H9 (cell line): ENCODE measurements at regions not wholly inside any gene's neighbourhood (a gene's known extent, or its start where the extent isn't known, plus 50 kb on each side); places are given as distances from the start of the nearest gene placed in this dataset.

Experiments
- DNase-seq: peaks from one replicate; pipeline ENCODE4 v3.0.0-alpha.2; 2017
- H2AFZ ChIP-seq: one replicate; pipeline ENCODE4 v1.6.1; 2013; ENCODE audit warnings: mild to moderate bottlenecking, low read length, control low read depth, moderate library complexity
- H2AK5ac ChIP-seq: 2 replicates; pipeline ENCODE4 v1.6.1; 2013; ENCODE audit warnings: low read length, control low read depth, mixed read lengths; ENCODE audit not compliant: insufficient read length
- H2BK120ac ChIP-seq: one replicate; pipeline ENCODE4 v1.6.1; 2013; ENCODE audit warnings: low read depth, mild to moderate bottlenecking, low read length, control low read depth, inconsistent platforms; ENCODE audit not compliant: poor library complexity, severe bottlenecking
- H2BK12ac ChIP-seq: 2 replicates; pipeline ENCODE4 v1.6.1; 2013; ENCODE audit warnings: low read length, control low read depth, mixed read lengths, low read depth; ENCODE audit not compliant: insufficient read length
- H2BK15ac ChIP-seq: 2 replicates; pipeline ENCODE4 v1.6.1; 2013; ENCODE audit warnings: low read depth, low read length, control low read depth
- H2BK20ac ChIP-seq: one replicate; pipeline ENCODE4 v1.6.1; 2013; ENCODE audit warnings: low read depth, mild to moderate bottlenecking, low read length, control low read depth, inconsistent platforms; ENCODE audit not compliant: poor library complexity, severe bottlenecking
- H2BK5ac ChIP-seq: 2 replicates; pipeline ENCODE4 v1.6.1; 2013; ENCODE audit warnings: low read length, control low read depth, mixed read lengths; ENCODE audit not compliant: insufficient read length
- H3K14ac ChIP-seq: 2 replicates; pipeline ENCODE4 v1.6.1; 2013; ENCODE audit warnings: low read length, control low read depth; ENCODE audit not compliant: insufficient read depth
- H3K18ac ChIP-seq: 2 replicates; pipeline ENCODE4 v1.6.1; 2013; ENCODE audit warnings: low read depth, mild to moderate bottlenecking, mixed read lengths, low read length, control low read depth; ENCODE audit not compliant: insufficient read length
- H3K23ac ChIP-seq: 2 replicates; pipeline ENCODE4 v1.6.1; 2013; ENCODE audit warnings: low read length, control low read depth, mixed read lengths, low read depth; ENCODE audit not compliant: insufficient read length
- H3K23me2 ChIP-seq: 2 replicates; pipeline ENCODE4 v1.6.1; 2013; ENCODE audit warnings: low read depth, mild to moderate bottlenecking, mixed read lengths, low read length, control low read depth; ENCODE audit not compliant: insufficient read length, poor library complexity, severe bottlenecking
- H3K27ac ChIP-seq: 2 replicates; pipeline ENCODE4 v1.5.1; 2013; ENCODE audit warnings: low read length, control low read depth, mixed read lengths, low read depth; ENCODE audit not compliant: insufficient read length
- H3K27me3 ChIP-seq: 2 replicates; pipeline ENCODE4 v1.6.1; 2013; ENCODE audit warnings: low read length, control low read depth, inconsistent platforms; ENCODE audit not compliant: insufficient read depth
- H3K4ac ChIP-seq: 2 replicates; pipeline ENCODE4 v1.6.1; 2013; ENCODE audit warnings: low read depth, mild to moderate bottlenecking, control low read depth, inconsistent platforms, low read length, moderate library complexity
- H3K4me1 ChIP-seq: 2 replicates; pipeline ENCODE4 v1.6.1; 2013; ENCODE audit warnings: low read length, control low read depth, inconsistent platforms; ENCODE audit not compliant: insufficient read depth
- H3K4me2 ChIP-seq: 2 replicates; pipeline ENCODE4 v1.6.1; 2013; ENCODE audit warnings: low read length, control low read depth, mixed read lengths; ENCODE audit not compliant: insufficient read length, insufficient read depth
- H3K56ac ChIP-seq: 2 replicates; pipeline ENCODE4 v1.6.1; 2013; ENCODE audit warnings: low read depth, mild to moderate bottlenecking, mixed read lengths, low read length, control low read depth; ENCODE audit not compliant: insufficient read length
- H3K79me1 ChIP-seq: 2 replicates; pipeline ENCODE4 v1.6.1; 2013; ENCODE audit warnings: low read depth, mild to moderate bottlenecking, moderate library complexity, low read length, control low read depth, inconsistent platforms; ENCODE audit not compliant: insufficient read depth, poor library complexity, severe bottlenecking
- H3K79me2 ChIP-seq: 2 replicates; pipeline ENCODE4 v1.6.1; 2013; ENCODE audit warnings: low read length, control low read depth, inconsistent platforms; ENCODE audit not compliant: insufficient read depth
- H3K9ac ChIP-seq: 2 replicates; pipeline ENCODE4 v1.6.1; 2013; ENCODE audit warnings: low read length, control low read depth, mixed read lengths; ENCODE audit not compliant: insufficient read length; ENCODE audit errors: extremely low read depth
- H3K9me3 ChIP-seq: one replicate; pipeline ENCODE4 v1.6.1; 2013; ENCODE audit warnings: low read depth, low read length, inconsistent platforms; ENCODE audit not compliant: control insufficient read depth
- H3T11ph ChIP-seq: one replicate; pipeline ENCODE4 v1.6.1; 2013; ENCODE audit warnings: mild to moderate bottlenecking, low read length, control low read depth, inconsistent platforms
- H4K20me1 ChIP-seq: one replicate; pipeline ENCODE4 v1.6.1; 2013; ENCODE audit not compliant: control insufficient read depth, insufficient read length, insufficient read depth
- H4K5ac ChIP-seq: 2 replicates; pipeline ENCODE4 v1.6.1; 2013; ENCODE audit warnings: low read depth, mild to moderate bottlenecking, mixed read lengths, low read length, control low read depth; ENCODE audit not compliant: insufficient read length
- H4K8ac ChIP-seq: replicated peaks from 2 replicates; pipeline ENCODE4 v1.6.1; 2013; ENCODE audit warnings: low read length, control low read depth, mixed read lengths, low read depth; ENCODE audit not compliant: insufficient read length
- H4K91ac ChIP-seq: 2 replicates; pipeline ENCODE4 v1.6.1; 2013; ENCODE audit warnings: low read depth, mild to moderate bottlenecking, moderate library complexity, mixed read lengths, low read length, control low read depth; ENCODE audit not compliant: insufficient read length
- H3K27ac Mint-ChIP-seq, 3 experiments: 2 replicates in 2 of 3; 3 replicates in 1 of 3; pipeline ENCODE4 v1.8.0; 2020 to 2021; ENCODE audit warnings: mixed read lengths in 3 of 3, mild to moderate bottlenecking in 1 of 3, moderate library complexity in 1 of 3
- H3K27me3 Mint-ChIP-seq: 2 replicates; pipeline ENCODE4 v1.8.0; 2021; ENCODE audit warnings: low read depth, mild to moderate bottlenecking, moderate library complexity, mixed read lengths
- H3K36me3 Mint-ChIP-seq, 3 experiments: 2 replicates in 2 of 3; 3 replicates in 1 of 3; pipeline ENCODE4 v1.8.0; 2020 to 2021; ENCODE audit warnings: low read depth in 3 of 3, mixed read lengths in 3 of 3; ENCODE audit not compliant: insufficient read depth in 1 of 3
- H3K4me1 Mint-ChIP-seq, 2 experiments: 2 replicates each; pipeline ENCODE4 v1.8.0; 2020; ENCODE audit warnings: mixed read lengths in 2 of 2
- H3K4me3 Mint-ChIP-seq, 2 experiments: 2 replicates in 1 of 2; 3 replicates in 1 of 2; pipeline ENCODE4 v1.8.0; 2020 to 2021; ENCODE audit warnings: mild to moderate bottlenecking in 2 of 2, mixed read lengths in 2 of 2, moderate library complexity in 1 of 2
- H3K9me3 Mint-ChIP-seq, 2 experiments: 2 replicates in 1 of 2; 3 replicates in 1 of 2; pipeline ENCODE4 v1.8.0; 2020; ENCODE audit warnings: mild to moderate bottlenecking in 2 of 2, mixed read lengths in 2 of 2, moderate library complexity in 1 of 2
- WGBS: extraction: QIAGEN DNeasy Blood & Tissue Kit; methylation state at CpG from one replicate; pipeline ENCODE4 v1.1.7; 2013; ENCODE audit warnings: missing lambda C conversion rate, low lambda C conversion rate, mixed read lengths; ENCODE audit not compliant: insufficient read length; ENCODE audit errors: extremely low coverage; 5-methylcytosine and 5-hydroxymethylcytosine counted together
- TF ChIP-seq, protein P1 (sequence below): fragments of 200-600 bp; sonication (generic); conservative IDR thresholded peaks from 3 replicates; pipeline ENCODE4 v1.8.0; 2021; ENCODE audit warnings: antibody characterized with exemption, mild to moderate bottlenecking

DNA sequence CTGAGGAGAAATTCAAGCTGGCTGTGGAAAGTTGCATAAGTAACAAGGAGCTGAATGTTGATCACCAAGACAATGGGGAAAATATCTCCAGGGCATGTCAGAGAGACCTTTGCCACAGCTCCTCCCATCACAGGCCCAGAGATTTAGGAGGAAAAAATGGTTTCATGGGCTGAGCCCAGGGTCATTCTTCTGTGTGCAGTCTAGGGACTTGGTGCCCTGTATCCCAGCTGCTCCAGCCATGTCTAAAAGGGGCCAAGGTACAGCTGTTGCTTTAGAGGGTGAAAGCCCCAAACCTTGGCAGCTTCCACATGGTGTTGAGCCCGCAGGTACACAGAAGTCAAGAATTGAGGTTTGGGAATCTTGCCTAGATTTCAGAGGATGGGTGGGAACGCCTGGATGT, 439.8 kb upstream of the HNRNPA3 start:
- H3K27ac Mint-ChIP-seq, result no peak overlapping the region

More for the DNA sequence above, 439.8 kb upstream of the HNRNPA3 start:
- Mint-ChIP-seq H3K36me3 (peaks cover 32 to 42% (median 32%) of the 10 kb centered on the region in 3 experiments), H3K27me3 (peaks cover 8% of the 10 kb centered on the region), H3K9me3 (peaks cover 39 to 42% of the 10 kb centered on the region in 2 experiments), H3K4me1 (peaks cover 4 to 7% of the 10 kb centered on the region in 2 experiments), H3K4me3 (no peak overlapping the region)
- H2AK5ac ChIP-seq, result no peak overlapping the region
- no peak overlapping the region for H3K23ac ChIP-seq
- H4K8ac ChIP-seq, result no peak overlapping the region
- H3K18ac ChIP-seq, result no peak overlapping the region
- H2BK20ac ChIP-seq, result no peak overlapping the region
- no peaks in the 10 kb centered on the region for H4K20me1 ChIP-seq
- TF ChIP-seq, protein P1, sequence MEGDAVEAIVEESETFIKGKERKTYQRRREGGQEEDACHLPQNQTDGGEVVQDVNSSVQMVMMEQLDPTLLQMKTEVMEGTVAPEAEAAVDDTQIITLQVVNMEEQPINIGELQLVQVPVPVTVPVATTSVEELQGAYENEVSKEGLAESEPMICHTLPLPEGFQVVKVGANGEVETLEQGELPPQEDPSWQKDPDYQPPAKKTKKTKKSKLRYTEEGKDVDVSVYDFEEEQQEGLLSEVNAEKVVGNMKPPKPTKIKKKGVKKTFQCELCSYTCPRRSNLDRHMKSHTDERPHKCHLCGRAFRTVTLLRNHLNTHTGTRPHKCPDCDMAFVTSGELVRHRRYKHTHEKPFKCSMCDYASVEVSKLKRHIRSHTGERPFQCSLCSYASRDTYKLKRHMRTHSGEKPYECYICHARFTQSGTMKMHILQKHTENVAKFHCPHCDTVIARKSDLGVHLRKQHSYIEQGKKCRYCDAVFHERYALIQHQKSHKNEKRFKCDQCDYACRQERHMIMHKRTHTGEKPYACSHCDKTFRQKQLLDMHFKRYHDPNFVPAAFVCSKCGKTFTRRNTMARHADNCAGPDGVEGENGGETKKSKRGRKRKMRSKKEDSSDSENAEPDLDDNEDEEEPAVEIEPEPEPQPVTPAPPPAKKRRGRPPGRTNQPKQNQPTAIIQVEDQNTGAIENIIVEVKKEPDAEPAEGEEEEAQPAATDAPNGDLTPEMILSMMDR, result no peak
- no peak overlapping the region for H2BK12ac ChIP-seq
- no peak for DNase-seq
- no peak overlapping the region for H3K4me2 ChIP-seq
- peaks cover 28% of the 10 kb centered on the region for H3K9me3 ChIP-seq
- no peaks in the 10 kb centered on the region for H3K79me1 ChIP-seq
- no peak overlapping the region for H2BK15ac ChIP-seq
- H3K79me2 ChIP-seq, result no peaks in the 10 kb centered on the region
- no peak overlapping the region for H3K27ac ChIP-seq
- H3K4me1 ChIP-seq, result no peaks in the 10 kb centered on the region
- no peak overlapping the region for H2AFZ ChIP-seq
- no peak overlapping the region for H2BK5ac ChIP-seq
- no peak overlapping the region for H3K56ac ChIP-seq
- no peak overlapping the region for H3K4ac ChIP-seq
- WGBS, result no CpG with 5 or more reads among the region's 2 CpGs
- no peak overlapping the region for H3T11ph ChIP-seq
- H3K27me3 ChIP-seq, result no peaks in the 10 kb centered on the region
- H3K9ac ChIP-seq, result no peak overlapping the region
- H3K23me2 ChIP-seq, result no peaks in the 10 kb centered on the region
- H4K91ac ChIP-seq, result no peak overlapping the region
- H2BK120ac ChIP-seq, result no peak overlapping the region
- H3K14ac ChIP-seq, result no peak overlapping the region
- no peak overlapping the region for H4K5ac ChIP-seq
